WTC11 (cell line): ENCODE measurements at regions not wholly inside any gene's neighbourhood (a gene's known extent, or its start where the extent isn't known, plus 50 kb on each side); places are given as distances from the start of the nearest gene placed in this dataset.

ENCODE experiments used
- ATAC-seq: fragments of 200-7000 bp; cut with Tn5 transposase; 2 replicates; pipeline ENCODE4 v1.10.0; 2021; ENCODE audit warnings: mild to moderate bottlenecking, moderate library complexity
- CTCF ChIA-PET: fragments of 300-600 bp; sonication (Branson Sonifier 250); formaldehyde crosslinking; loops from one replicate; lab custom pipeline; 2021; ENCODE audit warnings: antibody characterized with exemption; lab: Charles Lee
- POLR2A ChIA-PET: fragments of 350-600 bp; sonication (Branson Sonifier 250); formaldehyde crosslinking; loops from one replicate; lab custom pipeline; 2021; ENCODE audit warnings: antibody characterized with exemption; lab: Charles Lee
- DNase-seq: peaks from one replicate; pipeline ENCODE4 v3.0.0; 2021; ENCODE audit warnings: low spot score
- H3K27ac Mint-ChIP-seq: 2 replicates; pipeline ENCODE4 v1.8.0; 2021; ENCODE audit warnings: mixed read lengths
- H3K27me3 Mint-ChIP-seq: 2 replicates; pipeline ENCODE4 v1.8.0; 2021; ENCODE audit warnings: low read depth, mild to moderate bottlenecking, moderate library complexity, mixed read lengths
- H3K36me3 Mint-ChIP-seq: 2 replicates; pipeline ENCODE4 v1.8.0; 2021; ENCODE audit warnings: mixed read lengths
- H3K4me1 Mint-ChIP-seq: 2 replicates; pipeline ENCODE4 v1.8.0; 2022; ENCODE audit warnings: mixed read lengths
- H3K4me3 Mint-ChIP-seq: 2 replicates; pipeline ENCODE4 v1.8.0; 2021; ENCODE audit warnings: mild to moderate bottlenecking, moderate library complexity, mixed read lengths
- H3K9me3 Mint-ChIP-seq: 2 replicates; pipeline ENCODE4 v1.8.0; 2021; ENCODE audit warnings: mixed read lengths
- ATF3 ChIP-seq: sonication (generic); formaldehyde crosslinking; conservative IDR thresholded peaks from 2 replicates; pipeline ENCODE4 v1.8.1; 2022; ENCODE audit warnings: mild to moderate bottlenecking, missing genetic modification reagents
- CBFB ChIP-seq: sonication (generic); formaldehyde crosslinking; IDR thresholded peaks from 2 replicates; pipeline ENCODE4 v1.8.1; 2022; ENCODE audit warnings: mild to moderate bottlenecking, low read depth, missing genetic modification reagents
- CREB1 ChIP-seq: sonication (generic); formaldehyde crosslinking; IDR thresholded peaks from 2 replicates; pipeline ENCODE4 v1.8.0; 2023; ENCODE audit warnings: mild to moderate bottlenecking, missing genetic modification reagents
- EMX1 ChIP-seq: fragments of 250-450 bp; sonication (Bioruptor Pico); IDR thresholded peaks from 2 replicates; pipeline ENCODE4 v1.8.0; 2021; ENCODE audit warnings: mild to moderate bottlenecking
- ETV6 ChIP-seq: sonication (generic); formaldehyde crosslinking; IDR thresholded peaks from 2 replicates; pipeline ENCODE4 v1.8.1; 2022; ENCODE audit warnings: mild to moderate bottlenecking, missing genetic modification reagents
- MAX ChIP-seq: sonication (generic); formaldehyde crosslinking; IDR thresholded peaks from 2 replicates; pipeline ENCODE4 v1.8.0; 2022; ENCODE audit warnings: mild to moderate bottlenecking, missing genetic modification reagents
- NFYB ChIP-seq: sonication (generic); formaldehyde crosslinking; conservative IDR thresholded peaks from 2 replicates; pipeline ENCODE4 v1.8.0; 2022; ENCODE audit warnings: low read depth, missing genetic modification reagents
- NR3C1 ChIP-seq: sonication (generic); formaldehyde crosslinking; conservative IDR thresholded peaks from 2 replicates; pipeline ENCODE4 v1.8.1; 2023; ENCODE audit warnings: low read depth, mild to moderate bottlenecking, missing genetic modification reagents
- OVOL2 ChIP-seq: fragments of 250-450 bp; sonication (Bioruptor Pico); IDR thresholded peaks from 2 replicates; pipeline ENCODE4 v1.9.0; 2021; ENCODE audit warnings: mild to moderate bottlenecking, borderline replicate concordance
- PRDM15 ChIP-seq: sonication (generic); formaldehyde crosslinking; IDR thresholded peaks from 2 replicates; pipeline ENCODE4 v1.8.0; 2022; ENCODE audit warnings: missing genetic modification reagents
- STAT6 ChIP-seq: sonication (generic); formaldehyde crosslinking; conservative IDR thresholded peaks from 2 replicates; pipeline ENCODE4 v1.8.1; 2023; ENCODE audit warnings: mild to moderate bottlenecking, low read depth, missing genetic modification reagents, moderate library complexity
- TEAD4 ChIP-seq: sonication (generic); formaldehyde crosslinking; IDR thresholded peaks from 2 replicates; pipeline ENCODE4 v1.8.0; 2022; ENCODE audit warnings: mild to moderate bottlenecking, missing genetic modification reagents
- TP53 ChIP-seq: sonication (generic); formaldehyde crosslinking; IDR thresholded peaks from 2 replicates; pipeline ENCODE4 v1.8.1; 2023; ENCODE audit warnings: mild to moderate bottlenecking, missing genetic modification reagents
- ZNF232 ChIP-seq: sonication (generic); formaldehyde crosslinking; IDR thresholded peaks from 2 replicates; pipeline ENCODE4 v1.8.0; 2022; ENCODE audit warnings: mild to moderate bottlenecking, missing genetic modification reagents
- ZNF281 ChIP-seq: sonication (generic); formaldehyde crosslinking; IDR thresholded peaks from 2 replicates; pipeline ENCODE4 v1.8.0; 2023; ENCODE audit warnings: mild to moderate bottlenecking, missing genetic modification reagents
- ZNF416 ChIP-seq: fragments of 250-450 bp; sonication (Bioruptor Pico); IDR thresholded peaks from 2 replicates; pipeline ENCODE4 v1.9.0; 2021; ENCODE audit warnings: mild to moderate bottlenecking, inconsistent platforms
- TF ChIP-seq, protein P1 (sequence below): fragments of 250-450 bp; sonication (Bioruptor Pico); IDR thresholded peaks from 2 replicates; pipeline ENCODE4 v1.9.0; 2021; ENCODE audit warnings: mild to moderate bottlenecking, borderline replicate concordance

GRCh38 chr9:90132866-90133265 is 509.8 kb downstream of the DIRAS2 start:
- POLR2A ChIA-PET, result no interaction called here
- H3K36me3 Mint-ChIP-seq, result no peaks in the 10 kb centered on the region
- CTCF ChIA-PET, result interaction anchor here (0.7 kb wide), 1 partner anchor 539 kb away, joined by 3 read pairs; no protein-coding TSS in a partner anchor
- no peak overlapping the region for H3K4me3 Mint-ChIP-seq
- H3K27me3 Mint-ChIP-seq, result no peaks in the 10 kb centered on the region
- H3K27ac Mint-ChIP-seq, result no peak overlapping the region
- H3K4me1 Mint-ChIP-seq, result no peaks in the 10 kb centered on the region
- DNase-seq, result no peak
- H3K9me3 Mint-ChIP-seq, result peaks cover 8% of the 10 kb centered on the region
- TF ChIP-seq OVOL2 (CRISPR knock-in tag) (no peak), ETV6 (CRISPR knock-in tag) (no peak), CBFB (CRISPR knock-in tag) (no peak), ZNF281 (no peak), ZNF232 (CRISPR knock-in tag) (no peak), TP53 (CRISPR knock-in tag) (no peak), ATF3 (CRISPR knock-in tag) (no peak), CREB1 (CRISPR knock-in tag) (no peak), TEAD4 (CRISPR knock-in tag) (no peak), EMX1 (CRISPR knock-in tag) (no peak), ZNF416 (CRISPR knock-in tag) (no peak), NFYB (CRISPR knock-in tag) (no peak), STAT6 (CRISPR knock-in tag) (no peak), MAX (no peak), NR3C1 (CRISPR knock-in tag) (no peak), PRDM15 (no peak)
- TF ChIP-seq, protein P1, sequence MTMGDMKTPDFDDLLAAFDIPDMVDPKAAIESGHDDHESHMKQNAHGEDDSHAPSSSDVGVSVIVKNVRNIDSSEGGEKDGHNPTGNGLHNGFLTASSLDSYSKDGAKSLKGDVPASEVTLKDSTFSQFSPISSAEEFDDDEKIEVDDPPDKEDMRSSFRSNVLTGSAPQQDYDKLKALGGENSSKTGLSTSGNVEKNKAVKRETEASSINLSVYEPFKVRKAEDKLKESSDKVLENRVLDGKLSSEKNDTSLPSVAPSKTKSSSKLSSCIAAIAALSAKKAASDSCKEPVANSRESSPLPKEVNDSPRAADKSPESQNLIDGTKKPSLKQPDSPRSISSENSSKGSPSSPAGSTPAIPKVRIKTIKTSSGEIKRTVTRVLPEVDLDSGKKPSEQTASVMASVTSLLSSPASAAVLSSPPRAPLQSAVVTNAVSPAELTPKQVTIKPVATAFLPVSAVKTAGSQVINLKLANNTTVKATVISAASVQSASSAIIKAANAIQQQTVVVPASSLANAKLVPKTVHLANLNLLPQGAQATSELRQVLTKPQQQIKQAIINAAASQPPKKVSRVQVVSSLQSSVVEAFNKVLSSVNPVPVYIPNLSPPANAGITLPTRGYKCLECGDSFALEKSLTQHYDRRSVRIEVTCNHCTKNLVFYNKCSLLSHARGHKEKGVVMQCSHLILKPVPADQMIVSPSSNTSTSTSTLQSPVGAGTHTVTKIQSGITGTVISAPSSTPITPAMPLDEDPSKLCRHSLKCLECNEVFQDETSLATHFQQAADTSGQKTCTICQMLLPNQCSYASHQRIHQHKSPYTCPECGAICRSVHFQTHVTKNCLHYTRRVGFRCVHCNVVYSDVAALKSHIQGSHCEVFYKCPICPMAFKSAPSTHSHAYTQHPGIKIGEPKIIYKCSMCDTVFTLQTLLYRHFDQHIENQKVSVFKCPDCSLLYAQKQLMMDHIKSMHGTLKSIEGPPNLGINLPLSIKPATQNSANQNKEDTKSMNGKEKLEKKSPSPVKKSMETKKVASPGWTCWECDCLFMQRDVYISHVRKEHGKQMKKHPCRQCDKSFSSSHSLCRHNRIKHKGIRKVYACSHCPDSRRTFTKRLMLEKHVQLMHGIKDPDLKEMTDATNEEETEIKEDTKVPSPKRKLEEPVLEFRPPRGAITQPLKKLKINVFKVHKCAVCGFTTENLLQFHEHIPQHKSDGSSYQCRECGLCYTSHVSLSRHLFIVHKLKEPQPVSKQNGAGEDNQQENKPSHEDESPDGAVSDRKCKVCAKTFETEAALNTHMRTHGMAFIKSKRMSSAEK (CRISPR knock-in tag), result no peak
- no peak for ATAC-seq
